Hepatocyte (in vitro differentiated cells): ENCODE measurements at regions not wholly inside any gene's neighbourhood (a gene's known extent, or its start where the extent isn't known, plus 50 kb on each side); places are given as distances from the start of the nearest gene placed in this dataset.

ENCODE experiments used
- EZH2 ChIP-seq: fragments of 200-600 bp; sonication (generic); IDR thresholded peaks from 2 replicates; pipeline ENCODE4 v1.6.1; 2016; ENCODE audit warnings: antibody characterized with exemption, mild to moderate bottlenecking, borderline replicate concordance
- EZH2phosphoT487 ChIP-seq: fragments of 200-600 bp; sonication (generic); IDR thresholded peaks from one replicate; pipeline ENCODE4 v1.6.1; 2018; ENCODE audit warnings: antibody characterized with exemption, mild to moderate bottlenecking, low read depth, moderate library complexity; ENCODE audit not compliant: unreplicated experiment, severe bottlenecking
- TF ChIP-seq, protein P1 (sequence below): fragments of 200-600 bp; sonication (generic); IDR thresholded peaks from 2 replicates; pipeline ENCODE4 v1.5.1; 2016; ENCODE audit warnings: antibody characterized with exemption, mild to moderate bottlenecking; ENCODE audit not compliant: poor library complexity

DNA sequence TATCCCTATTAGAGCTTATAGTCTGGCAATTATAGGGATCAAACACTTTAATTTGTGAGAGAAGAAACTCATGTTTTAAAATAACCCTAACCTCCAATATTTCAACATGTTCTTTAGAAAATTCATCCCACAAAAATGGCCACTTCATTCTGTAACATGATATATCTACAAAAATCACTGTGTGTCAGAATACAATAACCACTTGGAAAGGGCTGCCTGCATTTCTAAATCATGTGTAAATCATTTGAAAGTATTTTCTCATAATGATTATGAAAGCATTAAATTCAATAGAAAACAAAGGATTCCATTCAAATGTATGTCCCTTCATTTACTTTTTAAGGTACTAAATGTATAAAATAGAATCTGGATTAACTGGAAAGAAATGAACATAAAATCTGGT, 101.4 kb upstream of the NHSL1 start:
- TF ChIP-seq, protein P1, sequence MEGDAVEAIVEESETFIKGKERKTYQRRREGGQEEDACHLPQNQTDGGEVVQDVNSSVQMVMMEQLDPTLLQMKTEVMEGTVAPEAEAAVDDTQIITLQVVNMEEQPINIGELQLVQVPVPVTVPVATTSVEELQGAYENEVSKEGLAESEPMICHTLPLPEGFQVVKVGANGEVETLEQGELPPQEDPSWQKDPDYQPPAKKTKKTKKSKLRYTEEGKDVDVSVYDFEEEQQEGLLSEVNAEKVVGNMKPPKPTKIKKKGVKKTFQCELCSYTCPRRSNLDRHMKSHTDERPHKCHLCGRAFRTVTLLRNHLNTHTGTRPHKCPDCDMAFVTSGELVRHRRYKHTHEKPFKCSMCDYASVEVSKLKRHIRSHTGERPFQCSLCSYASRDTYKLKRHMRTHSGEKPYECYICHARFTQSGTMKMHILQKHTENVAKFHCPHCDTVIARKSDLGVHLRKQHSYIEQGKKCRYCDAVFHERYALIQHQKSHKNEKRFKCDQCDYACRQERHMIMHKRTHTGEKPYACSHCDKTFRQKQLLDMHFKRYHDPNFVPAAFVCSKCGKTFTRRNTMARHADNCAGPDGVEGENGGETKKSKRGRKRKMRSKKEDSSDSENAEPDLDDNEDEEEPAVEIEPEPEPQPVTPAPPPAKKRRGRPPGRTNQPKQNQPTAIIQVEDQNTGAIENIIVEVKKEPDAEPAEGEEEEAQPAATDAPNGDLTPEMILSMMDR: no peak
- TF ChIP-seq EZH2 (no peak), EZH2phosphoT487 (no peak)
